D721Med (cell line): ENCODE measurements at regions not wholly inside any gene's neighbourhood (a gene's known extent, or its start where the extent isn't known, plus 50 kb on each side); places are given as distances from the start of the nearest gene placed in this dataset.

Source experiments
- DNase-seq: peaks from one replicate; pipeline ENCODE4 v3.0.0; 2011; ENCODE audit warnings: low spot score; ENCODE audit not compliant: insufficient read length
- FAIRE-seq: peaks from 2 replicates; lab custom pipeline; 2011; peaks lifted over from hg19 to GRCh38; lab: Jason Lieb, UNC
- CTCF ChIP-seq: IDR thresholded peaks from 2 replicates; pipeline ENCODE4 v1.5.1; 2012; ENCODE audit warnings: mild to moderate bottlenecking, control low read depth; ENCODE audit not compliant: insufficient read depth; ENCODE audit errors: missing control alignments

GRCh38 chr3:195005759-195006510, 265.0 kb downstream of the XXYLT1 start:
- FAIRE-seq (no peak), DNase-seq (no peak)
- TF ChIP-seq CTCF, result no peak

GRCh38 chr3:195007151-195007550, 263.8 kb downstream of the XXYLT1 start:
- no peak for TF ChIP-seq CTCF
- FAIRE-seq, result no peak
- DNase-seq, result no peak

- no peak for DNase-seq
- FAIRE-seq, result no peak
- TF ChIP-seq CTCF, result no peak
Observed at GRCh38 chr3:195007766-195008165, 263.2 kb downstream of the XXYLT1 start.

DNA sequence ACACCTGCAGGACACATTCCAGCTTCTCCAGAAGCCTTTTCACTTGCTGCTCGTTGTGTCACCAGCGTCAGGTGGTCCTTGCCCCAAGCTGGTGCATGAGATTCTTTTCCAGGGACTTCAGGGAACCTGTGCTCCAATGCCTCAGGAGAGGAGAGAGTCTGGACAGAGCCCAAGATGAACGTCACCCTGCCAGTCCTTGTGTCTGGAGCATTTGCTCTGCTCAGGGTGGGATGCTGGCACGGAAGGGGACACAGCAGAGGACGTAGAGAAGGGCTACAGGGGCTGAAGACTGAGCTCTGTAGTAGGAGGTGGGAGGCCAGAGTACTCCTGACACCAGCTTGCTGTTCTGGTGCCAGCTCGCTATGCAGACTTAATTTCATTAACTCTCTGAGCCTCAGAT, 262.1 kb downstream of the XXYLT1 start:
- no peak for FAIRE-seq
- TF ChIP-seq CTCF, result no peak

GRCh38 chr3:195009616-195010015, 261.3 kb downstream of the XXYLT1 start:
- TF ChIP-seq CTCF, result no peak
- no peak for FAIRE-seq
- no peak for DNase-seq

More for the DNA sequence above, 262.1 kb downstream of the XXYLT1 start:
- DNase-seq, result no peak

DNA sequence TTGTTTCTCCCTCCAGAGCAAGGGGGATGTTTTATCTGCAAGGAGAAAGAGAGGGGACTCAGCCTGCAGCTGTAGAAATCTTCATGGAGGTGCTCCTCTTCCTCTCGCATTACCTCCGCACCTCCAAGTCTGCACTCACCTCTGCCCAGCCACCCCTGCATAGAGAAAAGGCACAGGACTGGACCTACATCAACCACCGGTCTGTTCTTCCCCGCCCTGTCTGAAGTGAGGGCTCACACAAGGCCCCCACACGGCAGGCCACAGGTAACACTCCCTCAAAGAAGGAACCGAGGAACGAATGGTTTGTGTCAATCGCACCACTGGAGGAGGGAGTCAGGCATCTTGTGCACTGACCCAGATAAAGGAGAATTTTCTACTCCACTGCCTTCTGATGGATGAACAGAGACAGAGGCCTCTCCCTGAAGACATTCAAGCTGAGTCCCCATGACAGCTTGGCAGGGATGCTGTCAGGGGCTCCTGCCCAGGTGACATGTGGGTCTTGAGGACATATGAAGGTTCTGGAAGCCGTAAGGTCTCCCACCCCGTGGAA, 260.3 kb downstream of the XXYLT1 start:
- no peak for DNase-seq
- no peak for TF ChIP-seq CTCF
- no peak for FAIRE-seq

DNA sequence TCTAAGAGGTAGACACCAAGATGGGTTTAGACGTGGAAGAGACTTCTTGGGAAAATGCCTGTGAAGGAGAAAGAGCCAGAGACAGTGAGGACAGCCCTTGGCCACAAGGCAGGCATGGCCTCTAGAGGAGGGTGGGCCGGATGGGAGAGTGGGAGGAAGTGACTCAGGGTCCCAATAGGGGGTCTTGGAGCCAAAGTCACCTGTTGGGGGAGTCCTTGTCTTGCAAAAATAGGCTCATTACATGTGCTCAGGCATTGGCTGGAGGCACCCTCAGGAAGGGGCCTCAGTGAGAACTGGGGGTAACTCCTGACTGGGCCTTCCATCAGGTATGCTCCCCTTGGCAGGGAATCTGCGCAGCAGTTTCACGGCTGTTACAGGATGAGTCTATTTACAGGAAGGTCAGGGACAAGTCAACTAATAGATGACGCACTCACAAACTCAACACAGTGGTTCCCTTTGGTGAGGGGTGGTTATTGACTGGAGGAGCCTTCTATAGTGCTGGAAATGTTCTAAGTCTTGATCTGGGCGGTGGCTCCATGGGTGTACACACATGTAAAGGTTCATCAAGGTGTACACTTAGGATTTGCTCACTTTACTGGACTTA, 259.6 kb downstream of the XXYLT1 start:
- DNase-seq (no peak), FAIRE-seq (no peak)
- TF ChIP-seq CTCF, result no peak
